Fibroblast of mammary gland (primary cell): ENCODE measurements at regions not wholly inside any gene's neighbourhood (a gene's known extent, or its start where the extent isn't known, plus 50 kb on each side); places are given as distances from the start of the nearest gene placed in this dataset.
A peak's percentile ranks its signal among the peaks of the same experiment; 100 is the strongest.

Source experiments
- DNase-seq: peaks from one replicate; pipeline ENCODE4 v3.0.0-alpha.2; 2010; ENCODE audit warnings: low read depth
- H3K4me3 ChIP-seq: 2 replicates; pipeline ENCODE4 v1.5.1; 2011; ENCODE audit warnings: low read depth, mild to moderate bottlenecking, low read length, moderate library complexity; ENCODE audit not compliant: control insufficient read depth
- TF ChIP-seq, protein P1 (sequence below): conservative IDR thresholded peaks from 2 replicates; pipeline ENCODE4 v1.5.1; 2011; ENCODE audit warnings: low read depth, low read length, inconsistent platforms; ENCODE audit not compliant: control insufficient read depth, insufficient read depth

DNA sequence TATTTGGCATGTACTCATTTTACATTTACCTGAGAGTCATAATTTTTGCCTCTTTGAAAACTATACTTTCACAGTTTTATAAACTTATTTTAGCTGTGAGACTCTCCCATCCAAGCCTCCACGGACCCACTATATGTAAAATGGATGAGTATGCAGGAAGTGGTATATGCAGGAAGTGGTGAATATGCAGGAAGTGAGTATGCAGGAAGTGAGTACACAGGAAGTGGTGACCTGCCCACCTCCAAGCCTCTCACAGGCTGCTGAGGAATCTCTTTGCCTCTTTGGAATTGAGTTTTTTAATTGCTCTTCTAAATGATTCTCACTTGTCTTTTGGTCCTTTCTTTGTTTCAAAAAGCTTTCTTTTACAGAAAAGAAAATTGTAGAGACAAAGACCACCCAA lies 85.2 kb downstream of the KBTBD8 start:
- TF ChIP-seq, protein P1, sequence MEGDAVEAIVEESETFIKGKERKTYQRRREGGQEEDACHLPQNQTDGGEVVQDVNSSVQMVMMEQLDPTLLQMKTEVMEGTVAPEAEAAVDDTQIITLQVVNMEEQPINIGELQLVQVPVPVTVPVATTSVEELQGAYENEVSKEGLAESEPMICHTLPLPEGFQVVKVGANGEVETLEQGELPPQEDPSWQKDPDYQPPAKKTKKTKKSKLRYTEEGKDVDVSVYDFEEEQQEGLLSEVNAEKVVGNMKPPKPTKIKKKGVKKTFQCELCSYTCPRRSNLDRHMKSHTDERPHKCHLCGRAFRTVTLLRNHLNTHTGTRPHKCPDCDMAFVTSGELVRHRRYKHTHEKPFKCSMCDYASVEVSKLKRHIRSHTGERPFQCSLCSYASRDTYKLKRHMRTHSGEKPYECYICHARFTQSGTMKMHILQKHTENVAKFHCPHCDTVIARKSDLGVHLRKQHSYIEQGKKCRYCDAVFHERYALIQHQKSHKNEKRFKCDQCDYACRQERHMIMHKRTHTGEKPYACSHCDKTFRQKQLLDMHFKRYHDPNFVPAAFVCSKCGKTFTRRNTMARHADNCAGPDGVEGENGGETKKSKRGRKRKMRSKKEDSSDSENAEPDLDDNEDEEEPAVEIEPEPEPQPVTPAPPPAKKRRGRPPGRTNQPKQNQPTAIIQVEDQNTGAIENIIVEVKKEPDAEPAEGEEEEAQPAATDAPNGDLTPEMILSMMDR: no peak
- no peak overlapping the region for H3K4me3 ChIP-seq
- peak; percentile 39 for DNase-seq

DNA sequence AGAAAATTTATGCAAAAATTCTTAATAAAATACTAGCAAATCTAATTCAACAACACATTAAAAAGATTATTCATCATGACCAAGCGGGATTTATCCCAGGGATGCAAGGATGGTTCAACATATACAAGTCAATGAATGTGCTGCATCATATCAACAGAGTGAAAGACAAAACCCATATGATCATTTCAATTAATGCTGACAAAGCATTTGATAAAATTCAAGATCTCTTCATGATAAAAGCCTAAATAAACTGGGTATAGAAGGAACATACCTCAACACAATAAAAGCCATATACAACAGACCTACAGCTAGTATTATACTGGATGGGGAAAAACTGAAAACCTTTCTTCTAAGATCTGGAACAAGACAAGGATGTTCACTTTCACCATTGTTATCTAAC lies 89.7 kb downstream of the KBTBD8 start:
- H3K4me3 ChIP-seq: no peak overlapping the region
- DNase-seq: no peak
- TF ChIP-seq, protein P1: no peak

DNA sequence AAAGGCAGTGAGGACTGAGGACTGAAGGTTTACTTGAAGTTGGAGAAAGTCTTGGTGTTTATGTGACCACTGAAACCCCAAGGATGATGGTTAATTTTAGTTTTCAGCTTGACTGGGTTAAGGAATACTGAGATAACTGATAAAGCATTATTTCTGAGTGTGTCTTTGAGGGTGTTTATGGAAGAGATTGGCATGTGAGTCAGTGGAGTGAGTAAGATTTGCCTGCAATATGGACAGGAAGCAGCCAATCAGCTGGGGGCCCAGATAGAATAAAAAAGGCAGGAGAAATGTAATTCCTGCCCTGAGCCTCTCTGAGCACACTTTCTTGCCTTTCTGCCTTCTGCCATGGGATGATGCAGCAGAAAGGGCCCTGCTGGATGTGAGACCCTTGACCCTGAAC lies 92.4 kb downstream of the KBTBD8 start:
- H3K4me3 ChIP-seq: no peak overlapping the region
- DNase-seq: peak; percentile 52
- TF ChIP-seq, protein P1: no peak

DNA sequence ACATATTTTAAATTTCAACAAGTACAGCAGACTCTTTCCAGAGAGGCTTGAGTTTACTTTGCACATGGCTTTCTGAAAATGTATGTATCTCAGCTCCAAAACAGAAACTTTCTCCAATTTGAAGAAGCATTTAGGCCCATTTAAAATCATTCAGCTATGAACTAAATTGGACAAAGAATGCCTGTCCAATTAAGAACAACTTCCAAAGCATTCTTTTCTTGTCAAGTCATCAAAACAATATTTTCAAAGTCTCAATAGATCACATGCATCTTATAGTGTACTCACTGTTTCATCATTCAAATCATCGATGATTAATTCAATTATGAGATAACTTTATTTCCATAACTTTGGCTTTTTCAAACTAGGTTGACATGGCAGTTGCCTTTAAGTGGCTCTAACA lies 95.2 kb downstream of the KBTBD8 start:
- TF ChIP-seq, protein P1: no peak
- H3K4me3 ChIP-seq: no peak overlapping the region
- DNase-seq: no peak

DNA sequence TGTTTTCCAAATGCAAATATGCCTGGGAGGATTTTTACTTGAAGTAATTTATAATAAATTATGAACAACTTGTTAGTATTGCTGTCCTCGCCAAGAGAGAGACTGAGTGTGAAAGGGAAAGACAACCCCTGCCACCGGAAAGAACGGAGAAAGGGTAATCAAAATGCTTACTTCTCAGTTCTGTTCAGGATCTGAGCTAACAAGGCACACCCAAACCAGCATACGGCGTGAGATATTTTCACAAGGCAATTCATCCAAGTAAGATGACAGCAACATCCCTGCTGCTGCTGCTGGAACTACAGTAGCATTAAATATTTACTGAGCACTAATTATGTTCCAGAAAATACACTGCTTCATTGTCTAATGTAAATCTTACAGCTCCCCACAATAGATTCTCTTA lies 96.1 kb downstream of the KBTBD8 start:
- TF ChIP-seq, protein P1: no peak
- no peak for DNase-seq
- no peak overlapping the region for H3K4me3 ChIP-seq

DNA sequence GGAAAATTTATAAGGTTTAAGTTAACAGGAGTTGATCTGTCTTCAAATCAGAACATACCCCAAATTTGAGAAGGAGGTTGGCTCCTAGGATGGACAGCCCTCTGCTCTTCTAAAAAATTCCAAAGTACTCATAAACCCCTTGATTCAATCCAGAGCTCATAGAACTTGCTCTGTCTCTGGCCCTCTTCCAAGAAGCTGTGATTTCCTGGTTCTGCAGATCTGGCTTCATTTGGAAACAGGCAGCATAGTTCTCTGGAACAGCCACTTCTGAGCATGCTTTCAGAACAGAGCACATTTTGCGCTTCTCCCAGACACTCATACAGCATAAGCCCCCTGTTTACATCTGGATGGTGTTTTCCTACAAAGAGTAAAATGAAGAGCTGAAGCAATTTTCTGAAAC lies 96.7 kb downstream of the KBTBD8 start:
- DNase-seq: peak; percentile 14
- TF ChIP-seq, protein P1: no peak
- H3K4me3 ChIP-seq: no peak overlapping the region

DNA sequence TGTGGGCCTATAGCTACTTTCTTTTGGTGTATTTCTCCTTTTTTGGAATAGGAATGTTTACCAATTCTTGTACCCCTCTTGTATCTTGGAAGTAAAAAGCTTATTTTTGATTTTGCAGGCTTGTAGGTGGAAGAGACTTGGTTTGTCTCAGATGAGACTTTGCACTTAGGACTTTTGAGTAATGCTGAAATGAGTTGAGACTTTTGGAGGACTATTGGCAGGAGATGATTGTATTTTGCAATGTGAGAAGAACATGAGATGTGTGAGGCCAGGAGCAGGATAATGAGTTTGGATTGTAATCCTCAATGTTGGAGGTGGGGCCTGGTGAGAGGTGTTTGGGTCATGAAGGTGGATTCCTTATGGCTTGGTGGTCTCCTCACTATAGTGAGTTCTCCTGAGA lies 106.3 kb downstream of the KBTBD8 start:
- no peak overlapping the region for H3K4me3 ChIP-seq
- DNase-seq: no peak
- TF ChIP-seq, protein P1: no peak
